ENCODE measurements at regions not wholly inside any gene's neighbourhood (a gene's known extent, or its start where the extent isn't known, plus 50 kb on each side); places are given as distances from the start of the nearest gene placed in this dataset.
A peak's percentile ranks its signal among the peaks of the same experiment; 100 is the strongest.

DNA sequence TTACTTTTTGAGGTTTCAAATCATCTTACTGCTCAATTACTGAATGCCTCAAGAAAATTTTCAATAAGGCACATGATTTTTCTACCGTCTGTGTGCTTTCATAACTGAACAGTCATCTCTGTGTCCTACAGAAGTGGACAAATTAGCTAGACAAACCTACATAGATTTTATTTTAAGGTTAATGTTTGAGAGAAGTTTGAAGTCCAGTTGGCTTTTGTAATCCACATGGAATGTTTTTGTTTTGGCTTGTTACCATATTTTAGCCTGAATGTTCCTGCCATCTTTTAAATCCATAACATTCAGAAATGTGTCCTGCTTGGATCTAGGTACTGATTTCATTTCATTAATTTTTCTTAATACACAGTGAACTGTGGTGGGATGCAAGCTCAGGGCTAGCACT, 730.1 kb downstream of the IGSF11 start:
- Histone ChIP-seq H3K27ac (no peak overlapping the region), H3K27me3 (no peaks in the 10 kb centered on the region), H3K4me1 (peaks cover 0 to 14% (median 0%) of the 10 kb centered on the region in 4 donors), H3K36me3 (no peaks in the 10 kb centered on the region), H3K4me3 (no peak overlapping the region), H3K9me3 (no peaks in the 10 kb centered on the region)
- TF ChIP-seq POLR2A (IDR thresholded peaks at IDR 0.05), result no peak
- TF ChIP-seq, protein P1, sequence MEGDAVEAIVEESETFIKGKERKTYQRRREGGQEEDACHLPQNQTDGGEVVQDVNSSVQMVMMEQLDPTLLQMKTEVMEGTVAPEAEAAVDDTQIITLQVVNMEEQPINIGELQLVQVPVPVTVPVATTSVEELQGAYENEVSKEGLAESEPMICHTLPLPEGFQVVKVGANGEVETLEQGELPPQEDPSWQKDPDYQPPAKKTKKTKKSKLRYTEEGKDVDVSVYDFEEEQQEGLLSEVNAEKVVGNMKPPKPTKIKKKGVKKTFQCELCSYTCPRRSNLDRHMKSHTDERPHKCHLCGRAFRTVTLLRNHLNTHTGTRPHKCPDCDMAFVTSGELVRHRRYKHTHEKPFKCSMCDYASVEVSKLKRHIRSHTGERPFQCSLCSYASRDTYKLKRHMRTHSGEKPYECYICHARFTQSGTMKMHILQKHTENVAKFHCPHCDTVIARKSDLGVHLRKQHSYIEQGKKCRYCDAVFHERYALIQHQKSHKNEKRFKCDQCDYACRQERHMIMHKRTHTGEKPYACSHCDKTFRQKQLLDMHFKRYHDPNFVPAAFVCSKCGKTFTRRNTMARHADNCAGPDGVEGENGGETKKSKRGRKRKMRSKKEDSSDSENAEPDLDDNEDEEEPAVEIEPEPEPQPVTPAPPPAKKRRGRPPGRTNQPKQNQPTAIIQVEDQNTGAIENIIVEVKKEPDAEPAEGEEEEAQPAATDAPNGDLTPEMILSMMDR (IDR thresholded peaks at IDR 0.05), result no peak
- intact Hi-C loops (cut with DNase I), result no loop called here
- no peak for DNase-seq
- WGBS (ENCODE audit: insufficient coverage, low coverage, low lambda C conversion rate, missing lambda C conversion rate), result 27% methylated on average over 1 of the region's 1 CpG
- ATAC-seq, result peak; percentile 67 to 95 (median 84)

DNA sequence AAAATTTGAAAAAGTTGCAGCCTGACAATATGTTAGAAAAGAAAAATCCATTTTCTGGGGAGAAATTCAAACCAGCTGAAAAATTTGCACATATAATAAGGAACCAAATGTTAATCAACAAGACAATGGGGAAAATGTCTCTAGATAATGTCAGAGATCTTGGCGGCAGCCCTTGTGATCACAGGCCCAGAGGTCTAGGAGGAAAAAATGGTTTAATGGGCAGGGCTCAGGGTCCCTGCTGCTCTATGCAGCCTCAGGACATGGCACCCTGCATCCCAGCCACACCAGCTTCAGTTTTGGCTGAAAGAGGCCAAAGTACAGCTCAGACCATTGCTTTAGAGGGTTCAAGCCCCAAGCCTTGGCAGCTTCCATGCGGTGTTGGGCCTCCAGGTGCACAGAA, 701.9 kb downstream of the IGSF11 start:
- 78% methylated on average over 1 of the region's 2 CpGs for WGBS (ENCODE audit: insufficient coverage, low coverage, low lambda C conversion rate, missing lambda C conversion rate)
- DNase-seq (no peak), ATAC-seq (no peak)
- intact Hi-C loops (cut with DNase I), result no loop called here
- H3K27ac ChIP-seq, result no peak overlapping the region
- H3K27me3 ChIP-seq, result no peaks in the 10 kb centered on the region
- TF ChIP-seq, protein P1 (IDR thresholded peaks at IDR 0.05), result no peak
- TF ChIP-seq POLR2A (IDR thresholded peaks at IDR 0.05), result no peak
- no peaks in the 10 kb centered on the region for H3K4me1 ChIP-seq
- no peak overlapping the region for H3K4me3 ChIP-seq
- no peaks in the 10 kb centered on the region for H3K36me3 ChIP-seq
- no peaks in the 10 kb centered on the region for H3K9me3 ChIP-seq

- TF ChIP-seq POLR2A (IDR thresholded peaks at IDR 0.05), result no peak
- TF ChIP-seq, protein P1 (IDR thresholded peaks at IDR 0.05), result no peak
- no peak for ATAC-seq
- intact Hi-C loops (cut with DNase I), result no loop called here
- H3K9me3 ChIP-seq, result no peaks in the 10 kb centered on the region
- no peak overlapping the region for H3K27ac ChIP-seq
- no peak for DNase-seq
- no peak overlapping the region for H3K4me3 ChIP-seq
- no peaks in the 10 kb centered on the region for H3K4me1 ChIP-seq
- H3K27me3 ChIP-seq, result no peaks in the 10 kb centered on the region
- H3K36me3 ChIP-seq, result no peaks in the 10 kb centered on the region
These were observed 697.0 kb downstream of the IGSF11 start for GRCh38 chr3:118337649-118338048.

DNA sequence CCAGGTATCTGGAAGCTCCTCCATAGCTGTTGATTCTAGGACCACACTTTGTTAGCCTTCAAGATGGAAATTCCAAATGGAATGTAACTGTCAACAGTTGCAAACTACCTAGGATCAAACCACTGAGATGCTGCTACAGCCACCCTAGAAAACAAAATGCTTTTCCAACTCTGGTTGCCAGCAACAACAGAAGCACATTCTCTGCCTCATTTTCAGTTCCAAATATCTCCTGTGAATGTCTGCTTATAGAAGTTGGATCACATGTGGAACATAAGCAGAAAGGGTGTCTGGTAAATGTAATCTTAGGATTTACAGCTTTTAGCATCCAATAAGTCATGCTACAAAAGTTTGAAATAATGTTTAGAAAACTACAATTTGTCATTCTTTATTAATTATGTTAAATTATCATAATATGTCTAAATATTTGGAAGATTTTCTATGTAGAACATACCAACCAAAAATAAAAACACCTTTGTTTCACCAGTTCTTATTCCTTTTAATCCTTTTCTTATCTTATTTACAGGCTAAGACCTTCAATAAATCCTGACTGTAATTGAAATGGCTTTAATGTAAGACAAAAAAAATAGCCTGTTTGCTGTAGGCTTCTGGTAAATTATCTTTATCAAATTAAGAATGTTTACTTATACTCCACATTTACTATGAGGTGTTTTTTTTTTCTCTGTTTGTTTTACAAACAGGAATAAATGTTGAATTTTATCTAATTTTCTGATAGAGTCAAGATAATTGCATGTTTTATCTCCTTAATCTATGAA, 687.1 kb downstream of the IGSF11 start:
- intact Hi-C loops (cut with DNase I), result no loop called here
- Histone ChIP-seq H3K4me1 (no peaks in the 10 kb centered on the region), H3K27me3 (no peaks in the 10 kb centered on the region), H3K4me3 (no peak overlapping the region), H3K9me3 (no peaks in the 10 kb centered on the region), H3K36me3 (no peaks in the 10 kb centered on the region), H3K27ac (no peak overlapping the region)
- ATAC-seq, result no peak
- no peak for DNase-seq
- TF ChIP-seq, protein P1 (IDR thresholded peaks at IDR 0.05), result no peak
- TF ChIP-seq POLR2A (IDR thresholded peaks at IDR 0.05), result no peak

DNA sequence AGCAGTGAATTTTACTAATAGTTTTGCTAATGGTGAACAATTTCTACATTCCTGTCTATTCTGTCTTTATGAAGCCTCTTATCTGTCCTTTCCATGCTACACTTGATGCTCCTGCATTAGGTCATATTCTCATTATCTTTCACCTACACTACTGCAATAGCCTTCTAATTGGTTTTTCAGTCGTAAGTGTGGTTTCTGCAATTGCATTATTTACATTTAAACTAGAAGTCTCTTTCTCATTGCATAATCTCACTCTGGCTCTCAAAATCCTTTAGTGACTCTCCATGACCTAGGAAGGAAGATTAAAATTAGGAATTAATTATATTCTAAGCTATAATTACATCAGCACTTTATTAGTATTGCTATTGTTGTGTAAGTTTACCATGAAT, 686.5 kb downstream of the IGSF11 start:
- TF ChIP-seq, protein P1 (IDR thresholded peaks at IDR 0.05), result no peak
- no peak overlapping the region for H3K4me3 ChIP-seq
- H3K9me3 ChIP-seq, result no peaks in the 10 kb centered on the region
- DNase-seq (no peak), ATAC-seq (no peak)
- H3K4me1 ChIP-seq, result no peaks in the 10 kb centered on the region
- WGBS (ENCODE audit: insufficient coverage, low coverage, low lambda C conversion rate, missing lambda C conversion rate), result 29% methylated on average over 1 of the region's 1 CpG
- intact Hi-C loops (cut with DNase I), result no loop called here
- no peak overlapping the region for H3K27ac ChIP-seq
- H3K27me3 ChIP-seq, result no peaks in the 10 kb centered on the region
- no peaks in the 10 kb centered on the region for H3K36me3 ChIP-seq

All from right lobe of liver (tissue), 6 donors.